Ishikawa (cell line): ENCODE measurements at regions not wholly inside any gene's neighbourhood (a gene's known extent, or its start where the extent isn't known, plus 50 kb on each side); places are given as distances from the start of the nearest gene placed in this dataset.

Source experiments
- CEBPB ChIP-seq: IDR thresholded peaks from 2 replicates; pipeline ENCODE4 v1.6.1; 2012
- CREB1 ChIP-seq: IDR thresholded peaks from 2 replicates; pipeline ENCODE4 v1.6.1; 2012; ENCODE audit warnings: low read depth
- EGR1 ChIP-seq: IDR thresholded peaks from 2 replicates; pipeline ENCODE4 v1.6.1; 2012
- EP300 ChIP-seq: IDR thresholded peaks from 2 replicates; pipeline ENCODE4 v1.6.1; 2012; ENCODE audit warnings: borderline replicate concordance
- FOXM1 ChIP-seq: IDR thresholded peaks from 2 replicates; pipeline ENCODE4 v1.6.1; 2012; ENCODE audit warnings: low read depth, borderline replicate concordance
- NFIC ChIP-seq: IDR thresholded peaks from 2 replicates; pipeline ENCODE4 v1.6.1; 2012
- RAD21 ChIP-seq: IDR thresholded peaks from 2 replicates; pipeline ENCODE4 v1.6.1; 2012; ENCODE audit warnings: low read depth
- REST ChIP-seq: IDR thresholded peaks from 2 replicates; pipeline ENCODE4 v1.6.1; 2012; ENCODE audit warnings: low read depth, mild to moderate bottlenecking
- TAF1 ChIP-seq: IDR thresholded peaks from 2 replicates; pipeline ENCODE4 v1.6.1; 2012; ENCODE audit warnings: low read depth, mild to moderate bottlenecking
- TCF12 ChIP-seq: IDR thresholded peaks from 2 replicates; pipeline ENCODE4 v1.6.1; 2012; ENCODE audit warnings: low read depth
- TEAD4 ChIP-seq: IDR thresholded peaks from 2 replicates; pipeline ENCODE4 v1.6.1; 2012
- USF1 ChIP-seq: IDR thresholded peaks from 2 replicates; pipeline ENCODE4 v1.6.1; 2012
- YY1 ChIP-seq: IDR thresholded peaks from 2 replicates; pipeline ENCODE4 v1.6.1; 2012; ENCODE audit warnings: low read depth
- ZBTB7A ChIP-seq: IDR thresholded peaks from 2 replicates; pipeline ENCODE4 v1.6.1; 2012; ENCODE audit warnings: low read depth
- TF ChIP-seq, protein P1 (sequence below): IDR thresholded peaks from 2 replicates; pipeline ENCODE4 v1.6.1; 2012

- TF ChIP-seq, protein P1, sequence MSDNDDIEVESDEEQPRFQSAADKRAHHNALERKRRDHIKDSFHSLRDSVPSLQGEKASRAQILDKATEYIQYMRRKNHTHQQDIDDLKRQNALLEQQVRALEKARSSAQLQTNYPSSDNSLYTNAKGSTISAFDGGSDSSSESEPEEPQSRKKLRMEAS, result no peak
- TF ChIP-seq NFIC (no peak), TCF12 (no peak), TAF1 (no peak), EGR1 (no peak), YY1 (no peak), RAD21 (no peak), TEAD4 (no peak), USF1 (no peak), ZBTB7A (no peak), CREB1 (no peak), EP300 (no peak), REST (no peak), CEBPB (no peak), FOXM1 (no peak)
Observed at GRCh38 chr2:18401471-18401870, 159.0 kb downstream of the RDH14 start.

GRCh38 chr2:18399601-18400000, 160.9 kb downstream of the RDH14 start:
- TF ChIP-seq NFIC, result no peak
- no peak for TF ChIP-seq EGR1
- TF ChIP-seq CEBPB, result no peak
- no peak for TF ChIP-seq ZBTB7A
- TF ChIP-seq RAD21, result no peak
- no peak for TF ChIP-seq TAF1
- TF ChIP-seq USF1, result no peak
- TF ChIP-seq FOXM1, result no peak
- TF ChIP-seq CREB1, result no peak
- TF ChIP-seq EP300, result no peak
- TF ChIP-seq TCF12, result no peak

DNA sequence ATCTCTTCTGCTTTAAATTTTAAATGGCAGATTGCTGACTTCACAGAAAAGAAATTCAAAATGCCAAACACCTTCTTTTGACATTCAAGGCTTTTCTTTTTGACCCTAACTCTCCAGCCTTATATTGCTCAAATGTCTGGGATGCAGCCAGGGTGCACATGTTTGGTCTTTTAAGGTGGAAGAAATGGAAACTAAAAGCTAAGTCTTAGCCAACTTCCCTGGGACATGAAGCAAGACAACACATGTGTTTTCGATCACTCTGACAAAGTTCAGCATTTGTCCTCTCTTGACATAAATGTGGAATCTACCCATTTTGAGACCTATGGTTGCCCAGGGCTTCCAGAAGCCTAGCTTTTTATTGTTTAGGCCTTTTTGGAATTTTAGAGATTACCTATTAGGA, 161.6 kb downstream of the RDH14 start:
- TF ChIP-seq EGR1 (no peak), NFIC (no peak), ZBTB7A (no peak), USF1 (no peak), TEAD4 (no peak), CEBPB (no peak), CREB1 (no peak), EP300 (no peak), REST (no peak), RAD21 (no peak), TCF12 (no peak), FOXM1 (no peak), YY1 (no peak), TAF1 (no peak)
- TF ChIP-seq, protein P1, result no peak

- TF ChIP-seq RAD21, result no peak
- TF ChIP-seq TEAD4, result no peak
- TF ChIP-seq, protein P1, result no peak
- no peak for TF ChIP-seq TAF1
- no peak for TF ChIP-seq EGR1
- TF ChIP-seq EP300, result no peak
Observed at GRCh38 chr2:18396329-18397010, 164.0 kb downstream of the RDH14 start.

DNA sequence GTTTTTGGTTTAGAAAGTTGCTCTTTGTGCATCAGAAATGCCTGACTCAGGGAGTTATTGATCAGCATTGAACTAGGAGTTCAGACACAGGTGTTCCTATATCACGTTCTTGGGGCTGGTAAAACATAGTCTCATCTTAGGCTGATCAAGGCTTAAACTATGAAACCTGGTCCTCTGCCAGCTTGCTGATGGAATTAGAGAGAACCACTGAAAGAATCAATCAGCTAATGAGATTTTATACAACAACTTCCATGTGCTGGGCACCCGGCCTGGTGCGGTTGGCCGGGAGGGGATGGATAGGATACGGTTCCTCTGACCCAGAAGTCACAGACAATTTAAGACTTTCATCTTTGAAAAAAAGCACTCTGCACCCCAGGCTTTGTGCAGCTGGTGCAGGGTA, 164.9 kb downstream of the RDH14 start:
- TF ChIP-seq TEAD4, result no peak
- no peak for TF ChIP-seq CEBPB
- TF ChIP-seq EGR1, result no peak
- no peak for TF ChIP-seq TAF1
- no peak for TF ChIP-seq NFIC
- no peak for TF ChIP-seq RAD21
- no peak for TF ChIP-seq CREB1
